ENCODE measurements at regions not wholly inside any gene's neighbourhood (a gene's known extent, or its start where the extent isn't known, plus 50 kb on each side); places are given as distances from the start of the nearest gene placed in this dataset.
"Not testable (repeated sequence)": the region's sequence is repeated elsewhere in the genome, so short reads cannot be mapped to it uniquely, and the experiment has no call there.

DNA sequence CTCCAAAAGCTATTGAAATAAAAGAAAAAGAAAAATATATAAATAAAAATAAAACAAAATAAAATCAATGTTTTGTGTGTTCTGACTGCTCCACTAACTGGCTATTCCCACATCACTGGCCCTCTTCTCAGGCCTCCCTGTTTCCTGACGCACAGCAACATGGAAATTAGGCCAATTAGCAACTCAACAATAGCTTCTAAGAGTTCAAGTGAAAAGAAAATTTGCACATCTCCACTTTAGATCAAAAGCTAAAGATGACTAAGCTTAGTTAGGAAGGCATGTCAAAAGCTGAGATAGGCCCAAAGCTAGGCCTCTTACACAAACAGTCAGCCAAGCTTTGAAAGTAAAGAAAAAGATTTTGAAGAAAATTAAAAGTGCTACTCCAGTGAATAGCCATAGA, 200.8 kb downstream of the DUSP6 start:
- no peak for DNase-seq

DNA sequence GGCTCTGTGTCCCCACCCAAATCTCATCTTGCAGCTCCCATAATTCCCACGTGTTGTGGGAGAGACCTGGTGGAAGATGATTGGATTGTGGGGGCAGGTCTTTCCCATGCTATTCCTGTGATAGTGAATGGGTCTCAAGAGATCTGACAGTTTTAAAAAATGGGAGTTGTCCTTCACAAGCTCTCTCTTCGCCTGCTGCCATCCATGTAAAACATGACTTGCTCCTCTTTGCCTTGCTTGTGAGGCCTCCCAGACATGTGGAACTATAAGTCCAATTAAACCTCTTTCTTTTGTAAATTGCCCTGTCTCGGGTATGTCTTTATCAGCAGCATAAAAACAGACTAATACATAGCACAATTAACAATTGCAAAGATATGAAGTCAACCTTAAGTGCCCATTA, 201.5 kb downstream of the DUSP6 start:
- DNase-seq, result not testable (repeated sequence)

- DNase-seq, result no peak
Observed at GRCh38 chr12:89140602-89141238, 211.6 kb downstream of the DUSP6 start.

GRCh38 chr12:89140141-89140540, 212.2 kb downstream of the DUSP6 start:
- no peak for DNase-seq

GRCh38 chr12:89139390-89139789, 212.9 kb downstream of the DUSP6 start:
- no peak for DNase-seq

DNA sequence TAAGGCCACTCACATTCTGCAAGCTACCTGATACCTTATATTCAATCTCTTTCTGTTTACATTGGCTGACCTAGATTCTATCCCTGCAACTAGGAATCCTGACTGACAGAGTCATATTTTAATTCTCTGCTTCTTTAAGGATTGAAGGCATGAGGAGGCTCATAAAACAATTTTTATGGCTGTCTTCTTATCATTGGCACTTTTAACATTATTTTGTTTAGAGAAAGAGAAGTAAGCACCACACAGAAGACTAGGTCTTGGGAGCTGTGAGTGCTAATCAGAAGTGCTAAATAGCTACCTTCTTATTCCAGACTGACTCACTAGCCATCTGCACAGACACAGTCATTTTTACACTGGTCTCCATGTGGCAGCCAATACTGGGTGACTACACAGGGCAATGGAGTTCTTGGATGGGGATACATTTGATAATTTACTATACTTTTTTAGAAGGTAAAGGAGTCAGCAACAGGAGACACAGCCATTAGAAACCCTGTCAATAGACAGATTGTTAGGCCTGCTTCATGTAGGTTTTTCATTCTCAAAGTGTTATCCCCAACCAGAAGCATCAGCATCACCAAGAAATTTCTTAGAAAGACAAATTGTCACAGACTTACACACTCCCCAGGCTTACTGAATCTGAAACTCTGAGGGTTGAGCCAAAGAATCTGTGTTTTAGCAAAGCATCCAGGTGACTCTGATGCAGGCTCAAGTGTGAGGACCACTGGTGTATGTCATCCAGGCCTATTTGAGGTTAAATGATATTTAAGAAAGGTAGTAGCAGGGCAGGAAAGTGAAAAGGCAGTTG, 214.1 kb downstream of the DUSP6 start:
- no peak for DNase-seq

- no peak for DNase-seq
Observed at GRCh38 chr12:89135976-89136634, 216.2 kb downstream of the DUSP6 start.

- no peak for DNase-seq
Observed at GRCh38 chr12:89134213-89134770, 218.0 kb downstream of the DUSP6 start.

DNA sequence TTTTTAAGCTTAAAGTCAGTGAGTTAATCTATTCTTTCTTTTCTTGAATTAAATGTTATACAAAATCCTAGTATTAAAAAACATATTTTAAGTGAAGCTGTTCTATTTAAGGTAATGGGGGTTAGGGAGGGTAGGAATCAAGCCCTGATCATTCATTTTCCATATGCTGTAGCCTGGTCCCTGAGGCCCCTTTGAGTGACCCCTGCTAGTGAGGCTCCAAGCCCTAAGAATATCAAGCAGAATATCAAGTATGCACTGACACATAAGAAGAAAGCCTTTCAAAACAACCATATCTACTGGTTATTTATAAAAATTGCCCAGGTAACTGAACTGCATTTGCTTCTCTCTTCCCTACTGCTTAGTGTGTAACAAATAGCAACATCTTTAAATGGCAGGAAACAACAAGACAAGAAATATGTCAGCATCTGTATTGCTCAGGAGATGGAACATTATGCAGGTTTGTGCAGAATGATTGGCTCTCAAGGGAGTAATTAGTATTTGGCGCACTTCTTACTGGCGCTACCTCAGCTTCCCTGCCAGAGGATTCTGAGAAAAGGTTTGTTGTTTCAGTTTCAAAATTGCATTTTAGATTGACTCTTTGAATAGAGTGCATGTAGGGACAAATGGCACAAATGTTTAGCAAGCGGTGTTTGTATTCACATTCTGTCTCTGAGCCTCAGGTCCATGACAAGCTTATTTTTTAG, 223.0 kb downstream of the DUSP6 start:
- no peak for DNase-seq

GRCh38 chr12:89126712-89127111, 225.6 kb downstream of the DUSP6 start:
- DNase-seq, result no peak

DNA sequence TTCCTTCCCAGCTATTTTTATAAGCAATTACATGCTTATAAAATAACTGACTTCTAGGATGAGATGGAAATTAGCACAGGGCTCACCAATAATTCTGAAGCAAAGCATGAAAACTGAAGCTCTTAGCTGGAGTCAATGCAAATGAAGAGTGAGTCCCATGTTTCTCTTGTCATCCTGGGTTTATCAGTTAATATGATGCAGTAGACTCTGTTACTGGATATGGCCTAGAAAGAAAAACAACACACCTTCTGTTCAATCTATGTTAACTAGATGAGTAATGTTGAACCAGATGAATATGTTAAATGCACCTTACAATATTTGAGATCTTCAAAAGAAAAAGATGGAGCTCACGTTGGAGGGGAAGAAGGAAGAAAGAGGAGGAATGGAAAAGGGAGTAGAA, 229.4 kb downstream of the DUSP6 start:
- DNase-seq, result no peak

- no peak for DNase-seq
Observed at GRCh38 chr12:89117448-89118034, 234.8 kb downstream of the DUSP6 start.

DNA sequence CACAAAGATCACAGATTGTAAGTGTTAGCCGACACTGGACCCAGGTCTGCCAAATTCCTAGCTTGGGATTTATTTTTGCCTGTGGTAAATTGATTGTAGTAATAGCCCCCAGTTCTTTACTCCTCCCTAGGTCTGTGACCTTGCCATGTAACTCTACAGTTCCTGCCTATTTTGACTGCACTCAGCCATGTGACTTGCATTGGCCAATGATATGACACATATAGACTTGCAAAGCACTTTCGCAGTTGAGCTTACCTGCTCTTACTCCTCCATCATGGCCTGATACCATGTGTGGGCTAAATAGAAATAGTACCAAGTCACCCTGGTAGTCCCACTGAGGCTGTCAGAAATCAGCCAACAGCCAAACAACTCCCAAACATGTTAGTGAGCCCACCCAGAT, 240.3 kb downstream of the DUSP6 start:
- DNase-seq, result no peak

- no peak for DNase-seq
Observed at GRCh38 chr12:89108265-89108664, 244.0 kb downstream of the DUSP6 start.

DNA sequence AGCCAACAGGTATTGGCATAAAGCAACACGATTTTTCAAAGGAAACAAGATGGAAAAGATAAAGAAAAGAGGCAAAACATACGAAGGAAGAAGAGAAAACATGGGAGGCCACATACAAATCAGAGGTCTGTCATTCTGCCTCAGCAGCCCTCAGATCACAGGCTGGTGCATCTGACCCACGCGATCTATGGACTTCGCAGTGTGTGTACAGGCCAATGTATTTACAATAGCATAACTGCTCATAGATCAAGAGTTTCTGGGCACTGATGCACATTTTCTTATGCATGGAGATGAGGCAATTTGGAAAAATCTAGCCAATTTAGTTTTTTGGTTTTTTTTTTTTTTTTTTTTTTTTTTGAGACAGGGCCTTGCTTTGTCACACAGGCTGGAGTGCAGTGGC, 245.4 kb downstream of the DUSP6 start:
- no peak for DNase-seq

DNA sequence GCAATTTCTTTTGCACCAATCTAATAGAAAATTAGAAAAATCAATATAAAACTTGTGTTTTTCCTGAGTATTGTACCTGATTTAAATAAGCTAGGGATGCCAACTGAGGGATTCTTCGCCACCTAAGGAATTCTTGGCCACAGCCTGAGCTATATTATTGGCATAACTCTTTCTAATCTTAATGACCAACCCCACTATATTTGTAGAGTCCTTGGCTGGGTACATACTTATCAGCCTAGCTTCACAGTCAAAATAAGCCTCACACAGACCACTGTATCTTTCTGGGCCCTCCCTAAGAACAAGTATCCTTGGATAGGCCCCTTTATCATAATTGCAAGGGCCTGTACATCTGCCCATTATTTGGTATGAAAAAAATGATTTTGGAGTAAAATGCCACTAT, 247.1 kb downstream of the DUSP6 start:
- no peak for DNase-seq

- DNase-seq, result no peak
Observed at GRCh38 chr12:89103831-89104230, 248.5 kb downstream of the DUSP6 start.

DNA sequence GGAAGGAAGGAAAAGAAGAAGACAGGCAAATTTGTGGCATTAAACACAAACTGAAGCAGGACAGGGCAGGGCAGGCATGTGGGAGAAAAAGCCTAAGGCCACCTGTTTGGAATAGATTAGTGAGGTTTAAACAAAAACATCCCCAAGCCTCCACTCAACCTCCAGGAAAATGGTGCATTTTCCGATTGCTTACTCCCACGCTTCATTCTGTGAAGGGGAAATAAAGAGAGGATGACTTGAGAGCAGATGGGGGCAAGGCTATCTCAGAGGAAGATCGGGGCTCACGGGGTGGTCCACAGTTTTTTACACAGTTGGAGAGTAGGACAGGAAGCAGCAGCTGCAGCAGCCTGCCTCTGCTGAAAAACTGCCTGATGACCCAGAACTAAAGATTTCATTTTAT, 250.9 kb downstream of the DUSP6 start:
- DNase-seq, result no peak

DNA sequence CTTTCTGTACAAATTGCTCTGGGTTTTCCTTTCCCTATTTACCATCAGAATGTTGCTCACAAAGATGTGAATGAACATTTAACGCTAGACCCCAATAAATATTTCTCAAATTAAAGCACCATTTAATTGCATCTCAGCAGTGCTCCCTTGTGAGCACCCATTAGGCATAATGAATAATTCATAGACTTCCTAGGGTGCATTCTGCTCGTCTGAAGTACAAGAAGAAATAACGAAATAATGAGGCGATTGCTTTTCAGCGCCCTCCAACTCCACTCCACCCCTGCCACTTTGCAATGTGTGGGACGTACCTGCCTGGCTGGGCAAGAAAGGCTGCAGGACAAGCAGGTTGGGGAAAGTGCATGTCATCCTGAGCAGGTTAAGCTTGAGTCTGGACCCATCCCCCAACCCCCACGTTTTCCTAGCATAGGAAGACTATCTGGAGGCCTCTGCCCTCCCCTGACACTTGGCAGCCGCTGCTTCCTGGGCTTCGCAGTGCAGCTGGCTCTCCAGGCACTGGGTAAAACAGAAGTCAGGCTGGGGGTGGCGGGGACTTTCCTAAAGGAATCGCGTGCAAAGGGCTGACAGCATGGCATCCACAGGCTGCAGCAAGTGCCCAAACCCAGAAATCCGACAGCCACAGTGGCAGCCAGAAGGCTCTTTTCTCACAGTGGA, 253.7 kb downstream of the DUSP6 start:
- no peak for DNase-seq

- DNase-seq, result no peak
Observed at GRCh38 chr12:89092297-89092696, 260.0 kb downstream of the DUSP6 start.

- no peak for DNase-seq
Observed at GRCh38 chr12:89091293-89091841, 260.9 kb downstream of the DUSP6 start.

GRCh38 chr12:89089264-89089663, 263.0 kb downstream of the DUSP6 start:
- DNase-seq, result no peak

Measured in activated naive CD4-positive, alpha-beta T cell (primary cell).